Activated CD8-positive, alpha-beta T cell treated with anti-CD3 and anti-CD28 coated beads for 36 hours (primary cell): ENCODE measurements at regions not wholly inside any gene's neighbourhood (a gene's known extent, or its start where the extent isn't known, plus 50 kb on each side); places are given as distances from the start of the nearest gene placed in this dataset.

ENCODE experiments used
- ATAC-seq: fragments of 200-7000 bp; cut with Tn5 transposase; one replicate; pipeline ENCODE4 v1.10.0; 2021; ENCODE audit warnings: mild to moderate bottlenecking, moderate library complexity
- CTCF ChIA-PET: fragments of 350-600 bp; sonication (Branson Sonifier 250); formaldehyde crosslinking; loops from one replicate; lab custom pipeline; 2021; ENCODE audit warnings: antibody characterized with exemption; lab: Charles Lee
- POLR2A ChIA-PET: fragments of 350-600 bp; sonication (Branson Sonifier 250); formaldehyde crosslinking; loops from one replicate; lab custom pipeline; 2021; ENCODE audit warnings: antibody characterized with exemption; lab: Charles Lee
- DNase-seq: peaks from one replicate; pipeline ENCODE4 v3.0.0-alpha.2; 2020
- H3K27ac Mint-ChIP-seq: one replicate; pipeline ENCODE4 v1.8.0; 2021; ENCODE audit warnings: mild to moderate bottlenecking, mixed read lengths
- H3K27me3 Mint-ChIP-seq: one replicate; pipeline ENCODE4 v1.8.0; 2021; ENCODE audit warnings: mixed read lengths
- H3K36me3 Mint-ChIP-seq: one replicate; pipeline ENCODE4 v1.8.0; 2021; ENCODE audit warnings: low read depth, mixed read lengths
- H3K4me1 Mint-ChIP-seq: one replicate; pipeline ENCODE4 v1.8.0; 2021; ENCODE audit warnings: low read depth, mixed read lengths
- H3K4me3 Mint-ChIP-seq: one replicate; pipeline ENCODE4 v1.8.0; 2021; ENCODE audit warnings: mild to moderate bottlenecking, moderate library complexity, mixed read lengths
- H3K9me3 Mint-ChIP-seq: one replicate; pipeline ENCODE4 v1.8.0; 2021; ENCODE audit warnings: mixed read lengths
- intact Hi-C: fragments of 100-400 bp; cut with micrococcal nuclease; formaldehyde crosslinking; loops from one replicate; pipeline ENCODE4 v1.10.0; 2022
- TF ChIP-seq, protein P1 (sequence below): fragments of 200-600 bp; IDR thresholded peaks from one replicate; pipeline ENCODE4 v1.8.0; 2022; ENCODE audit warnings: antibody characterized with exemption, mild to moderate bottlenecking

DNA sequence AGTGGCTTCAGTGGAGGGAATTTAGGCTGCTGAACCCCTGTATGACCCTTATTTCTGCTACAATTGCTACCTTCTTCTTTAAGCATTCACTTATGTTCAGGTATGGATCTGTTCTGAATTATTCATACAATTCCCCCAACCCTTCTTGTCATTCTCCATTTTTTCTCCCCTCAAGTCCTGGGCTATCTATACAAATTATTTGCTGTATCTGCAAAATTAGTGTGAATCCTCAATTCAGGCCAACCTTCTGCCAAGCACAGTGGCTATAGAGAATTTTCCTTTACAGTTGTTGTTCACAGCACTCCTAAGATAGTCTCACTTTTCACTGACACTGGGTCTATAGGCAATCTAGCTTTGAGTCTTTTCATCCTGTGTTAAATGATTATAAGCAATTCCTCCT is 119.2 kb upstream of the CNTN1 start:
- no peak for ATAC-seq
- intact Hi-C loops = no loop called here
- Mint-ChIP-seq H3K4me3 (no peak overlapping the region), H3K4me1 (no peaks in the 10 kb centered on the region), H3K9me3 (peaks cover 4% of the 10 kb centered on the region), H3K36me3 (no peaks in the 10 kb centered on the region), H3K27ac (no peak overlapping the region), H3K27me3 (no peaks in the 10 kb centered on the region)
- no peak for DNase-seq
- CTCF ChIA-PET = no interaction called here
- POLR2A ChIA-PET = interaction anchor here (0.7 kb wide), 1 partner anchor 26 kb away, joined by 3 read pairs; no protein-coding TSS in a partner anchor
- TF ChIP-seq, protein P1, sequence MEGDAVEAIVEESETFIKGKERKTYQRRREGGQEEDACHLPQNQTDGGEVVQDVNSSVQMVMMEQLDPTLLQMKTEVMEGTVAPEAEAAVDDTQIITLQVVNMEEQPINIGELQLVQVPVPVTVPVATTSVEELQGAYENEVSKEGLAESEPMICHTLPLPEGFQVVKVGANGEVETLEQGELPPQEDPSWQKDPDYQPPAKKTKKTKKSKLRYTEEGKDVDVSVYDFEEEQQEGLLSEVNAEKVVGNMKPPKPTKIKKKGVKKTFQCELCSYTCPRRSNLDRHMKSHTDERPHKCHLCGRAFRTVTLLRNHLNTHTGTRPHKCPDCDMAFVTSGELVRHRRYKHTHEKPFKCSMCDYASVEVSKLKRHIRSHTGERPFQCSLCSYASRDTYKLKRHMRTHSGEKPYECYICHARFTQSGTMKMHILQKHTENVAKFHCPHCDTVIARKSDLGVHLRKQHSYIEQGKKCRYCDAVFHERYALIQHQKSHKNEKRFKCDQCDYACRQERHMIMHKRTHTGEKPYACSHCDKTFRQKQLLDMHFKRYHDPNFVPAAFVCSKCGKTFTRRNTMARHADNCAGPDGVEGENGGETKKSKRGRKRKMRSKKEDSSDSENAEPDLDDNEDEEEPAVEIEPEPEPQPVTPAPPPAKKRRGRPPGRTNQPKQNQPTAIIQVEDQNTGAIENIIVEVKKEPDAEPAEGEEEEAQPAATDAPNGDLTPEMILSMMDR = no peak

DNA sequence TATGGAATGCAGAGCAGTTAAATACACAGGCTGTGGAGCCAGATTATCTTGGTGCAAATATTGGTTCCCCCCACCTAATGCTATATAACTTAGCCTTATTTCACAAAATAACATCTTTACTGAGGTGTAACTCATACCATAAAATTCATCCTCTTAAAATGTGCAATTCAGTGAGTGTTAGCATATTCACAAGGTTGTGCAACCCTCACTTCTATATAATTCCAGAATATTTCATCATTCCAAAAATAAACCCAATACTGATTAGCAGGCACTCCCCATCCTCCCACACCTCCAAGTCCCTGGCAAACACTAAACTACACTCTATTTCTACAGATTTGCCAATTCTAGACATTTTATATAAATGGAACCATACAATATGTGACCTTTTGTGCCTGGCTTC is 116.3 kb upstream of the CNTN1 start:
- Mint-ChIP-seq H3K27me3 (no peaks in the 10 kb centered on the region), H3K9me3 (peaks cover 12% of the 10 kb centered on the region), H3K4me1 (no peaks in the 10 kb centered on the region), H3K4me3 (no peak overlapping the region), H3K36me3 (no peaks in the 10 kb centered on the region), H3K27ac (no peak overlapping the region)
- TF ChIP-seq, protein P1 = no peak
- ChIA-PET POLR2A (no interaction called here), CTCF (no interaction called here)
- DNase-seq (no peak), ATAC-seq (no peak)
- intact Hi-C loops = no loop called here

DNA sequence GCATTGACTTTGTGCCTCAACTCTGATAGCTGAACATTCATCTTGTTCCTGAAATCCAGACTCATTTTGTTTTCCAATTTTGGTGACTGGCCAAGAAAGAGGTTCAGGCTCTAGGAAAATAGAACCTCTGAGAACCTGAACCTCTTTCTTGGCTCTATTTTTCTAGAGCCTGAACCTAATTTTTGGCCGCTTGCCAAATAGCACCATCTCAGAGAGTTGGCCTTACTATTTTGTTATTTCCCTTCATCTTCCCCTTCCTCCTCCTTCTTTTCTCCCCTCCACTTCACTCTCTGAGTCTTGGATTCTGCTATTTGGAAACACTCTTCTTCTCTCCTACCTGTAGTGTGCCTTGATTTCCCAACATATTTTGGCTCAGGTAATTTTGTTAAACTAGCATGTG is 114.4 kb upstream of the CNTN1 start:
- TF ChIP-seq, protein P1 = no peak
- ChIA-PET POLR2A (no interaction called here), CTCF (no interaction called here)
- no peaks in the 10 kb centered on the region for H3K27me3 Mint-ChIP-seq
- peaks cover 14% of the 10 kb centered on the region for H3K9me3 Mint-ChIP-seq
- no peak overlapping the region for H3K4me3 Mint-ChIP-seq
- no peaks in the 10 kb centered on the region for H3K36me3 Mint-ChIP-seq
- no peak overlapping the region for H3K27ac Mint-ChIP-seq
- ATAC-seq = no peak
- no peaks in the 10 kb centered on the region for H3K4me1 Mint-ChIP-seq
- no peak for DNase-seq
- intact Hi-C loops = no loop called here

DNA sequence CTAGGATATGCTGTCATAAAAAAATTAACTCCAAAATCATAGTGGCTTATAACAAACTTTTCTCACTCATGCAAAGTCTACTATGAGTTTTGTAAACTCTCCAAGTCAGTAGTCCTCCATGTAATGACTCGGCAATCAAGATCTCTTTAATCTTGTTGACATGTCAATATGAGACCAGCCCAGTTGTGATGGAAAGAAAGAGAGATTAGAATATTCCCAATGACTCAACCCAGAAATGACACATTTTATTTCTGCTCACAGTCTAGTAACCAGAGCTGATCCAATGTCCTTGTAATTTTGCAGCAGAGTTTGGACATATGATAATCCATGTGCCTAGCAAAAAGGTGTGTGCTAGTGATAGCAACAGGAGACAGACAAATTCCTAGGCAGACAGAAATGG is 112.6 kb upstream of the CNTN1 start:
- H3K27ac Mint-ChIP-seq = no peak overlapping the region
- ChIA-PET POLR2A (no interaction called here), CTCF (no interaction called here)
- intact Hi-C loops = no loop called here
- TF ChIP-seq, protein P1 = no peak
- no peaks in the 10 kb centered on the region for H3K36me3 Mint-ChIP-seq
- no peaks in the 10 kb centered on the region for H3K4me1 Mint-ChIP-seq
- DNase-seq (no peak), ATAC-seq (no peak)
- H3K9me3 Mint-ChIP-seq = peaks cover 10% of the 10 kb centered on the region
- H3K4me3 Mint-ChIP-seq = no peak overlapping the region
- H3K27me3 Mint-ChIP-seq = no peaks in the 10 kb centered on the region

DNA sequence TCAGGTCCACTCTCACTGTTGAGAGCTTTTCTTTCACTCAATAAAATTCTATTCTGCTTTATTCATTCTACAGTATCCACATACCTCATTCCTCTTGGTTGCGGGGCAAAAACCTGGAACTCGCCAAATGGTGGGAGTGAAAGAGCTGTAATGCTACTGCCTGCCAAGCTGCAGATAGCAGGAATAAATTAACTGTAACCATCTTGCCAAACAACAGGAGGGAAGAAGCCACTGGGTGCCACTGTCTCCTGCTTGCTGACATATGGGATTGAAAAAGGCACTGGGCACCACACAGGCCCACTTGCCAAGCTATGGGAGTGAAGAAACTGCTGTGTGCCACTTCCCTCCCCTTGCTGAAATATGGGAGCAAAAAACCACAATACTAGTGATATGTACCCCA is 111.9 kb upstream of the CNTN1 start:
- CTCF ChIA-PET = no interaction called here
- intact Hi-C loops = no loop called here
- H3K27me3 Mint-ChIP-seq = no peaks in the 10 kb centered on the region

More for the DNA sequence above, 111.9 kb upstream of the CNTN1 start:
- no peaks in the 10 kb centered on the region for H3K4me1 Mint-ChIP-seq
- no peaks in the 10 kb centered on the region for H3K36me3 Mint-ChIP-seq
- ATAC-seq (no peak), DNase-seq (no peak)
- H3K27ac Mint-ChIP-seq = no peak overlapping the region
- H3K4me3 Mint-ChIP-seq = no peak overlapping the region
- POLR2A ChIA-PET = no interaction called here
- TF ChIP-seq, protein P1 = no peak
- peaks cover 10% of the 10 kb centered on the region for H3K9me3 Mint-ChIP-seq
